HepG2 (cell line): ENCODE measurements at regions not wholly inside any gene's neighbourhood (a gene's known extent, or its start where the extent isn't known, plus 50 kb on each side); places are given as distances from the start of the nearest gene placed in this dataset.

ENCODE experiments used
- CTCF ChIP-seq: sonication (generic); formaldehyde crosslinking; IDR thresholded peaks from 2 replicates; pipeline ENCODE4 v1.5.0; 2020; ENCODE audit warnings: mild to moderate bottlenecking, missing genetic modification reagents, moderate library complexity
- POLR2AphosphoS5 ChIP-seq: IDR thresholded peaks from 2 replicates; pipeline ENCODE4 v1.6.1; 2012; ENCODE audit warnings: low read depth, low read length
- RFX5 ChIP-seq: IDR thresholded peaks from 2 replicates; pipeline ENCODE4 v1.6.1; 2011; ENCODE audit warnings: low read depth, low read length, improper control_type of control experiment
- SRF ChIP-seq: IDR thresholded peaks from 2 replicates; pipeline ENCODE4 v1.6.1; 2011; ENCODE audit warnings: mild to moderate bottlenecking, low read depth, low read length, moderate library complexity
- TAF1 ChIP-seq: sonication (generic); formaldehyde crosslinking; IDR thresholded peaks from 2 replicates; pipeline ENCODE4 v1.4.0; 2020; ENCODE audit warnings: missing genetic modification reagents
- TCF12 ChIP-seq, 2 experiments: fragments of 450-650 bp in 1 of 2; sonication (generic) in 1 of 2; formaldehyde crosslinking in 1 of 2; IDR thresholded peaks; 2 replicates each; pipeline versions ENCODE4 v1.6.1 to v1.8.0; 2017 to 2022; ENCODE audit warnings: antibody characterized with exemption in 1 of 2, mild to moderate bottlenecking in 1 of 2, missing genetic modification reagents in 1 of 2, moderate library complexity in 1 of 2
- ZFP36 ChIP-seq: fragments of 150-350 bp; IDR thresholded peaks from 2 replicates; pipeline ENCODE4 v1.6.1; 2018; ENCODE audit warnings: borderline replicate concordance, low read length, low read depth; ENCODE audit not compliant: partially characterized antibody

DNA sequence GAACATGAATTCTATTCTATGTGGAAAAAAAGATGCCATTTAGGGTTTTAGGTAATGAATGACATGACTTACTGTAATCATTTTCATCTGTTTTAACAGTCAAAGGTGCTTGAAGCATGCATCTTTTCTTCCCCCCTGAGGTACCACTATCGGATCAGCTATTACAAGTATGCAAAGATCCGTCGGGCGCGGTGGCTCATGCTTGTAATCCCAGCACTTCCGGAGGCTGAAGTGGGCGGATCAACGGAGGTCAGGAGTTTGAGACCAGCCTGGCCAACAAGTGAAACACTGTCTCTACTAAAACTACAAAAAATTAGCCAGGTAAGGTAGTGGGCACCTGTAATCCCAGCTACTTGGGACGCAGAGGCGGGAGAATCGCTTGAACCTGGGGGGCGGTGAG, 241.3 kb downstream of the ARAP2 start:
- TF ChIP-seq POLR2AphosphoS5 (no peak), SRF (no peak), RFX5 (no peak), CTCF (CRISPR knock-in tag) (no peak), TCF12 (IDR thresholded peaks at IDR 0.05) (no peak), TCF12 (CRISPR knock-in tag; IDR thresholded peaks at IDR 0.05) (no peak), ZFP36 (no peak), TAF1 (CRISPR knock-in tag) (no peak)
